Erythroblast (primary cell): ENCODE measurements at regions not wholly inside any gene's neighbourhood (a gene's known extent, or its start where the extent isn't known, plus 50 kb on each side); places are given as distances from the start of the nearest gene placed in this dataset.
"Not testable (repeated sequence)": the region's sequence is repeated elsewhere in the genome, so short reads cannot be mapped to it uniquely, and the experiment has no call there.

Source experiments
- GATA1 ChIP-seq: IDR thresholded peaks from 2 replicates; pipeline ENCODE4 v1.6.1; 2011; ENCODE audit warnings: low read depth, mild to moderate bottlenecking, control low read depth, low read length, moderate library complexity
- POLR2A ChIP-seq: IDR thresholded peaks from 2 replicates; pipeline ENCODE4 v1.6.1; 2011; ENCODE audit warnings: mild to moderate bottlenecking, low read length

GRCh38 chr13:50503212-50503611 is 340.3 kb downstream of the DLEU7 start:
- TF ChIP-seq POLR2A, GATA1: not testable (repeated sequence)
